Astrocyte (in vitro differentiated cells and primary cell): ENCODE measurements at regions not wholly inside any gene's neighbourhood (a gene's known extent, or its start where the extent isn't known, plus 50 kb on each side); places are given as distances from the start of the nearest gene placed in this dataset.

Experiments used
- CTCF ChIP-seq: IDR thresholded peaks from 2 replicates; pipeline ENCODE4 v1.5.1; 2011; ENCODE audit warnings: low read depth, mild to moderate bottlenecking, inconsistent platforms, low read length, moderate library complexity; ENCODE audit not compliant: insufficient read depth
- EZH2 ChIP-seq: IDR thresholded peaks from 2 replicates; pipeline ENCODE4 v1.6.1; 2012; ENCODE audit warnings: mild to moderate bottlenecking, low read length, inconsistent platforms; ENCODE audit not compliant: insufficient read depth

GRCh38 chr5:142463904-142464303 lies 139.1 kb upstream of the SPRY4 start:
- TF ChIP-seq EZH2 (no peak), CTCF (no peak)
